ENCODE measurements at regions not wholly inside any gene's neighbourhood (a gene's known extent, or its start where the extent isn't known, plus 50 kb on each side); places are given as distances from the start of the nearest gene placed in this dataset.

- no peak for TF ChIP-seq CTCF (IDR thresholded peaks at IDR 0.05 in 4 of 5, conservative IDR thresholded peaks at IDR 0.05 in 1 of 5)
- no peak for TF ChIP-seq POLR2A (IDR thresholded peaks at IDR 0.05)
These were observed 331.8 kb downstream of the C7orf25 start for GRCh38 chr7:42580061-42580460.

Data from gastrocnemius medialis (tissue), 4 donors.